DMS53 (cell line): ENCODE measurements at regions not wholly inside any gene's neighbourhood (a gene's known extent, or its start where the extent isn't known, plus 50 kb on each side); places are given as distances from the start of the nearest gene placed in this dataset.

Experiments used
- DNase-seq: peaks from one replicate; lab custom pipeline; 2025; lab: John Stamatoyannopoulos, UW

DNA sequence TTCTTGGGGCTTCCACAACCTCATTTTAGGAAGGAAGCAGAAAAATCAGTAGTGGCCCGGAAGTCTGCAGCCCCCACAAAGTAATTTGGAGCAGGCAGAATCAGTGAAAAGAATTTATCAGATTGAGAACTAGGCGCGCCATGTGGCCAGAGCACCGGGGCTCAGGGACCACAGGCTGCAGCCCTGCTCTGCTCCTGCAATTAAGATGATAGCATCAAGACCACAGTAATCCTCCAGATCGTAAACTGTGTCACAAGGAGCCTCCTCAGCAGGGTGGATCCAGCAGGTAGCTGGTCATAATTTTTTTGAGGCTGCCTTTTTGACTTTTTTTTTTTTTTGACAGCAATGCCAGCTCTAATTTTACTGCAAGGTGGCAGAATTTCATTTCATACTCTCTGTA, 209.0 kb upstream of the ZMIZ1 start:
- no peak for DNase-seq

DNA sequence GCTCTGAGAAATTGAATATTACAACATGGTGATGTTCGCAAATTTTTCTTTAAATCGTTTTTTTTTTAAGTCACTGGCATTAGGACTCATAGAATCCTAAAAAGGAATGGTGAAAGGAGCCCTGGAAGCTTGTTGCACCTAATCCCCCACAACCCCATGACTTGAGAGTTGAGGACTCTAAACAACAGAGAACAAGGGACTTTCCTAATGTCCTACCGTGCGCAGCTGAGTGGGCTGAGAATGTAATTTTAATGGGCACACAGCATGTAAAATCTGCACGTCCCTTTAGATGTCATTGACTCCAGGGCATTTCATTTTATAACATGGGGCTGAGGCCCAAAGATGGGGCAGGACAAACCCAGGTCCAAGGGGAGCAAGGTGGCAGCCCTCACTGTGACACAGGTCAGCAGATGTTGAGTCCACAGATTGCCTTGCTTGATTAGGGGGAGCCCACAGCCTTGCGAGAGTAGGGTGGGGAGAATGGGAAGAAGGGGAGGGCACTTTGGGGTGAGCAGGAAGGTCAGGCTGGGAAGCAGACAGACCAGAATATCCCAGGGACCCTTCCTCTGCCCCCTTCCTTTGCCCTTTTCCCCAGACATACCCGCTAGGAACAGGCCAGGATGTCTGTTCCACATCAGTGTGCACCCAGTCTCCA, 208.4 kb upstream of the ZMIZ1 start:
- no peak for DNase-seq

GRCh38 chr10:78861529-78862327, 207.0 kb upstream of the ZMIZ1 start:
- no peak for DNase-seq

DNA sequence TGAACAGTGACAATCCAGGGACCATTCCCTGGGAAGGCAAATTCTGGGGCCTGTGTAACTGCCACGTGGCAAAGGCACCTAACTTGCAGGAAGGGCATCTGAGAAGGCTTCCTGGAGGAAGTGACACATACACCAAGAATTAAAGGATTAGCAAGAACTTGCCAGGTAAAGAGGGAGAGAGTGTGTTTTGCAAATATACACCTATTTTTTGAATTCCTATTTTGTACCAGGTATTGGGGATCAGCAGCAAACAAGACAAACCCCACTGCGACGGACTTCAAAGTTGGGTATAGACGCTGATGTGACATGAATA, 206.5 kb upstream of the ZMIZ1 start:
- no peak for DNase-seq

GRCh38 chr10:78863140-78863905, 205.4 kb upstream of the ZMIZ1 start:
- no peak for DNase-seq

GRCh38 chr10:78863906-78864239, 204.9 kb upstream of the ZMIZ1 start:
- DNase-seq, result no peak

GRCh38 chr10:78864761-78865537, 203.8 kb upstream of the ZMIZ1 start:
- DNase-seq, result no peak

DNA sequence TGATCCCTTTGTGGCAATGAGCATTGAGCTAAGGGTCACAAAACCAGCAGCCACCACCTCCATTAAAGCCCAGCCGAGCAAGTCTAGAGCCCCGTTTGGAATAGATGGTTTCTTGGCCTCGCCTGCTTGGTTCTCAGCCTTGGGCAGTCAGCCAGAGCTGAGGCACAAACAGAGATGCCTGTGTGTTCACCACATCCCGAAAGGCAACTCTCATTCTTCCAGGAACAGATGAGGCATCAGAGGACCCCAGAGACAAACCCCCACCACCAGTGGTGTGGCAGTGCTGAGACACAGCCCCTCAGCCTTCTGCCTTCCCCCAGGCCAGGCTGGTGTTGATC, 203.3 kb upstream of the ZMIZ1 start:
- no peak for DNase-seq

DNA sequence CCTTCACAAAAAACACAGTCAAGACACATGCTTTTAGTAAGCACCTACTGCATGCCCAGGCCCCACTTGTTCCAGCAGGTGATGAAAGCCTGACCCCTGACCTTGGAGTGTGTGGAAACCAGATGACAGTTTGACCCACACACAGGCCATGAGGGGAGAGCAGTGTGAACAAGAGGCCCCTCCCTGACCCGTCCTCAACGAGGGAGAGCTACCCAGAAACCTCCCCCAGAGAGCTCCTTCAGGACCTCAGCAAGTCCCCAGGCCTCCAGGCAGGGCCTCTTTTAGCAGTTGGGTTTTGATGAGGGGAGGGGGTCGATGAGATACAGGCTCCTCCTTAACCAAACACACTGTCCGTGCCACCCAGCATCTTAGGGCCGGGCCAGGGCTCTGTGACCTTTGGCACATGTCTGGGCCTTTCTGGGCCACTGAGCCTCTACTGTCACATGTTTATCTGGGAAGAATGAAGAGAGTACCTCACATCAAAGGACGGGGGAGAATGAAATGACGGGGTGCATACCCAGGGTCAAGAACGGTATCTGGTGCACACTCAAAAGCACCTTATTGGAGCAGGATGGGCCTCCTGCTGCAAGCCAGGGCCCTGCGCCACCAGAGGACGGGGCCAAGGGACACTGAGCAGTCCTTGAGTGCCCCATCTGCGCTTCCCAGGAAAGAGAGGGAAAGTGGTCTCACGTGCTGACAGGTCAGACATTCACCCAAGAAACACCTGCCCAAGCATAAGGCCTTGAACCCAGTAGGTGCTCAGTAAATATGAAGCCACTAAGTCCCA, 202.6 kb upstream of the ZMIZ1 start:
- no peak for DNase-seq

GRCh38 chr10:78866731-78867554, 201.8 kb upstream of the ZMIZ1 start:
- DNase-seq, result no peak

- DNase-seq, result no peak
These were observed 201.2 kb upstream of the ZMIZ1 start for GRCh38 chr10:78867555-78867939.

DNA sequence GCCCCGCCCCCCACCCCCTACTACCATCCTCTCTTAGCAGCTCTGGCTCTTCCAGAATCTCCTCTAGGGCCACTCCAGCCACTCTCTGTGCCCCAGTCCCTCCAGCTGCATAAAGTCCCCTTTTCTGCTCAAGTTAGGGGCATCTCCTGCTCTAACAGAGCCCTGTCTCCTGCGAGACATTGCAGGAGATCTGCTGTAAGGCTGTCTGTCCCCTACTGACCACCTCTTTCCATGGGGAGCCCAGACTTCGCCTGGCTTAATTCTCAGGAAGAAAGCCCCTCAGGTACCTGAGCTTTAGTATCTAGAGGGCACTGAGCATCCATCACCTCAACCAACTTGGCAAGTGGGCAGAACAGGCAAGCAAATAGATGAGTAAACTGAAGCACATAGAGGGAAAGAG, 200.7 kb upstream of the ZMIZ1 start:
- DNase-seq, result no peak

DNA sequence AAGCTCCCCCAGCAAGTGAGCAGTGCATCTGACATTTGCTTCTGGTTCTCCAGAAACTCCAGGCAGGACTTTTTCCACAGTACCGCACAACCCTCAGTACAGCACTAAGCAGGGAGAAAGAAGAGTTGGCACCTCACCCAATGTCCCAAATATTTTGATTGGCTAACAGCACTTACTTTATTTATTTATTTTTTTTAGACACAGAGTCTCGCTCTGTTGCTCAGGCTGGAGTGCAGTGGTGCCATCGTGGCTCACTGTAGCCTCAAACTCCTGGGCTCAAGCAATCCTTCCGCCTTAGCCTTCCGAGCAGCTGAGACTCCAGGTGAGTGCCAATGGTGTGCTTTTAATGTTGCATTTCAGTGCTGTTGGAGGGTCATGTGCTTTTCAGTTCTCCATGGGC, 200.3 kb upstream of the ZMIZ1 start:
- DNase-seq, result no peak

- no peak for DNase-seq
These were observed 199.9 kb upstream of the ZMIZ1 start for GRCh38 chr10:78868861-78869260.

GRCh38 chr10:78869508-78870454, 199.0 kb upstream of the ZMIZ1 start:
- no peak for DNase-seq

GRCh38 chr10:78870458-78870857, 198.3 kb upstream of the ZMIZ1 start:
- no peak for DNase-seq

DNA sequence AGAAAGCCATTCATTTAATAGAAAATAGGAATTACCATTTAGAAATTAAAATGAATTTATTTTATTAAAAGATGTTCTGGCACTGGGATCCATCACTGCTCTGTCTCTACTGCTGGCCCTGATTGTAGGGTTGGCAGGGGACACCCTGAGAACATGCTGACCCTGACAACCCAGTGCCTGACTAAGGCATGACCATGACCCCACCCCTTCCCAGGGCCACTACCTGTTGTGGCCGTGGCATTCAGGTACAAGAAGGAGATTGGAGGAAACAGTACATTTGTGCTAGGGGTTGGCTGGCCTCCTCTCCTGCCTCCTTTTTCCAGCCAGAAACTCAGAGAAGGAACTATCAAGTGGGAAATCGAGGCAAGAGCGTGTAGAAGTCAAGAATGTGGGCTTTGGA, 197.0 kb upstream of the ZMIZ1 start:
- no peak for DNase-seq

GRCh38 chr10:78873413-78873812, 195.4 kb upstream of the ZMIZ1 start:
- DNase-seq, result no peak

DNA sequence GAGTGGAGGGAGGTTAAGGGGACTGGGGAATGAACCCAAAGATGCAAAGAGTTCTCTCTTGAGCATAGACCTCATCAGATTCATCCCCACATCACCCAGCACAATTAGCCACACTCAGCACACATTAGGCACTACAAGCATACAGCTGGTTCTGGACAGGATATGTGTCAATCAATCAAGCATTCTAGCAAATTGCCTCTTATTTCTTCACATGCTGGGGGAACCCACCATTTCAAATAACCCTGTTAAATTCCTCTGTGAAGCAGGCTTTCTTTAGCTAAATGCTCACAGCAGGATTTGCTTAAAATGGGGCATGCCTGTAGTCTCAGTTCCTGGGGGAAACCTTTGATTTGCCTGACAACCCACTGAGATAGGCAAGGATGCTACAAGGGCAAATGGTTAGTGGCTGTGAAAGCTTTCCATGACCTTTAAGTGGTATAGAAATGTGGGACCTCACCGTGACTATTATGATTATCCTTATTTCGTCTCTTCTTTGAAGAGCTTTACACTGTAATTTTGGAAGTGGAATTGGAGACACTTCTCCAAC, 193.4 kb upstream of the ZMIZ1 start:
- DNase-seq, result no peak

GRCh38 chr10:78875932-78876331, 192.8 kb upstream of the ZMIZ1 start:
- DNase-seq, result no peak
